K562 (cell line): ENCODE measurements at regions not wholly inside any gene's neighbourhood (a gene's known extent, or its start where the extent isn't known, plus 50 kb on each side); places are given as distances from the start of the nearest gene placed in this dataset.

ENCODE experiments used
- ATAC-seq: fragments of 200-7000 bp; cut with Tn5 transposase; 3 replicates; pipeline ENCODE4 v1.9.1; 2020; ENCODE audit warnings: moderate library complexity
- BruUV-seq: library from RNA; stranded (reverse); fragments of 400-500 nt; replicated peaks from 2 replicates; lab custom pipeline; 2021; lab: Mats Ljungman, UMichigan
- CTCF ChIA-PET: fragments of 300-600 bp; formaldehyde crosslinking; extraction: SDS; loops from one replicate; lab custom pipeline; 2021; ENCODE audit warnings: low intra/inter-chr PET ratio; lab: Yijun Ruan, JAX
- POLR2A ChIA-PET: fragments of 300-600, 350-650 bp; sonication (Branson Sonifier 250); formaldehyde crosslinking; extraction: SDS; loops from one replicate; lab custom pipeline; 2021; ENCODE audit warnings: antibody characterized with exemption, inconsistent platforms; lab: Yijun Ruan, JAX
- DNase-seq, 4 experiments: peaks; one replicate each; pipeline versions ENCODE4 v3.0.0 to v3.0.0-alpha.2; 2011 to 2018; ENCODE audit warnings: low spot score in 3 of 4, mixed read lengths in 3 of 4; ENCODE audit errors: extremely low read depth in 1 of 4
- FAIRE-seq: peaks from 2 replicates; lab custom pipeline; 2011; peaks lifted over from hg19 to GRCh38; lab: Jason Lieb, UNC
- H2AFZ ChIP-seq: 2 replicates; pipeline ENCODE4 v1.6.0; 2011; ENCODE audit warnings: low read depth, low read length, control low read depth, inconsistent platforms
- H3K27ac ChIP-seq: fragments of 200-600 bp; 3 replicates; pipeline ENCODE4 v1.8.0; 2011; ENCODE audit warnings: low read depth, mild to moderate bottlenecking, control low read depth, inconsistent platforms, low read length, moderate library complexity, mixed read lengths; ENCODE audit errors: extremely low read depth
- H3K27me3 ChIP-seq, 2 experiments: fragments of 300-600 bp in 1 of 2; 2 replicates in 1 of 2; 3 replicates in 1 of 2; pipeline versions ENCODE4 v1.6.0 to v1.8.0; 2011; ENCODE audit warnings: inconsistent platforms in 2 of 2, low read length in 2 of 2, mild to moderate bottlenecking in 1 of 2, mixed read lengths in 1 of 2, moderate library complexity in 1 of 2; ENCODE audit not compliant: control insufficient read depth in 2 of 2, insufficient read depth in 2 of 2
- H3K36me3 ChIP-seq: fragments of 300-600 bp; 3 replicates; pipeline ENCODE4 v1.8.0; 2011; ENCODE audit warnings: mild to moderate bottlenecking, low read length, inconsistent platforms; ENCODE audit not compliant: control insufficient read depth, insufficient read depth
- H3K4me1 ChIP-seq, 2 experiments: fragments of 200-600 bp in 1 of 2; replicated peaks in 1 of 2; 2 replicates in 1 of 2; 3 replicates in 1 of 2; pipeline versions ENCODE4 v1.5.1 to v1.8.0; 2011; ENCODE audit warnings: inconsistent platforms in 2 of 2, low read length in 2 of 2, mild to moderate bottlenecking in 1 of 2, mixed read lengths in 1 of 2, moderate library complexity in 1 of 2; ENCODE audit not compliant: control insufficient read depth in 2 of 2, insufficient read depth in 2 of 2
- H3K4me2 ChIP-seq: 2 replicates; pipeline ENCODE4 v1.6.1; 2011; ENCODE audit warnings: low read length, control low read depth, inconsistent platforms, mixed read lengths; ENCODE audit not compliant: insufficient read depth
- H3K4me3 ChIP-seq: fragments of 200-600 bp; sonication (generic), shearing (Covaris generic); 2 replicates; pipeline ENCODE4 v1.5.1; 2016; ENCODE audit warnings: control low read depth, inconsistent platforms
- H3K79me2 ChIP-seq: fragments of 200-600 bp; 3 replicates; pipeline ENCODE4 v1.8.0; 2011; ENCODE audit warnings: low read length, inconsistent platforms; ENCODE audit not compliant: control insufficient read depth, insufficient read depth
- H3K9ac ChIP-seq, 2 experiments: 2 replicates each; pipeline versions ENCODE4 v1.6.0 to v1.6.1; 2011; ENCODE audit warnings: low read depth in 2 of 2, low read length in 2 of 2, control low read depth in 1 of 2, inconsistent platforms in 1 of 2, mild to moderate bottlenecking in 1 of 2, mixed read lengths in 1 of 2; ENCODE audit not compliant: insufficient read depth in 1 of 2
- H3K9me1 ChIP-seq: one replicate; pipeline ENCODE4 v1.6.0; 2011; ENCODE audit warnings: inconsistent platforms, mild to moderate bottlenecking, low read length, moderate library complexity; ENCODE audit not compliant: control insufficient read depth, insufficient read depth
- H3K9me3 ChIP-seq: replicated peaks from 2 replicates; pipeline ENCODE4 v1.5.1; 2011; ENCODE audit warnings: low read depth, low read length, inconsistent platforms; ENCODE audit not compliant: control insufficient read depth, insufficient read depth
- H4K20me1 ChIP-seq: replicated peaks from 2 replicates; pipeline ENCODE4 v1.6.1; 2011; ENCODE audit warnings: low read length, inconsistent platforms, mixed read lengths; ENCODE audit not compliant: control insufficient read depth, insufficient read depth
- BCL6 ChIP-seq: fragments of 250-450 bp; sonication (Bioruptor Pico); IDR thresholded peaks from 2 replicates; pipeline ENCODE4 v1.4.0; 2020
- CEBPG ChIP-seq, 3 experiments: fragments of 200-800 bp in 1 of 3; sonication (Bioruptor generic) in 1 of 3; sonication (generic) in 1 of 3; formaldehyde crosslinking in 1 of 3; IDR thresholded peaks in 2 of 3; conservative IDR thresholded peaks in 1 of 3; 2 replicates each; pipeline versions ENCODE4 v1.6.1 to v1.8.0; 2016 to 2022; ENCODE audit warnings: missing compliant biosample characterization in 2 of 3, missing genetic modification characterization in 2 of 3, mild to moderate bottlenecking in 1 of 3, missing genetic modification reagents in 1 of 3
- FOXJ3 ChIP-seq: sonication (generic); formaldehyde crosslinking; IDR thresholded peaks from 2 replicates; pipeline ENCODE4 v1.4.0; 2020; ENCODE audit warnings: mild to moderate bottlenecking, missing genetic modification reagents
- GTF3C2 ChIP-seq: IDR thresholded peaks from 3 replicates; pipeline ENCODE4 v1.6.1; 2011; ENCODE audit warnings: borderline replicate concordance, mild to moderate bottlenecking, moderate library complexity; ENCODE audit not compliant: insufficient read length; ENCODE audit errors: extremely low read depth
- IFI16 ChIP-seq: fragments of 250-450 bp; sonication (Bioruptor Pico); IDR thresholded peaks from 2 replicates; pipeline ENCODE4 v2.1.2; 2022; ENCODE audit warnings: mild to moderate bottlenecking, inconsistent platforms
- MAZ ChIP-seq, 2 experiments: fragments of 450-650 bp in 1 of 2; sonication (generic) in 1 of 2; formaldehyde crosslinking; IDR thresholded peaks in 1 of 2; conservative IDR thresholded peaks in 1 of 2; 2 replicates each; pipeline versions ENCODE4 v1.4.0 to v1.5.0; 2020; ENCODE audit warnings: mild to moderate bottlenecking in 1 of 2, missing genetic modification reagents in 1 of 2
- NFATC3 ChIP-seq: fragments of 450-650 bp; IDR thresholded peaks from 2 replicates; pipeline ENCODE4 v1.6.1; 2017; ENCODE audit warnings: mild to moderate bottlenecking
- SFPQ ChIP-seq: fragments of 200-400 bp; formaldehyde crosslinking; IDR thresholded peaks from 2 replicates; pipeline ENCODE4 v1.6.1; 2017; ENCODE audit warnings: mild to moderate bottlenecking, low read depth, low read length, moderate library complexity
- SMARCC2 ChIP-seq: fragments of 450-650 bp; IDR thresholded peaks from 2 replicates; pipeline ENCODE4 v1.6.1; 2017; ENCODE audit warnings: antibody characterized with exemption, moderate library complexity, mild to moderate bottlenecking, low read depth
- TOE1 ChIP-seq, 2 experiments: fragments of 450-650 bp in 1 of 2; sonication (generic) in 1 of 2; formaldehyde crosslinking in 1 of 2; IDR thresholded peaks; 2 replicates each; pipeline versions ENCODE4 v1.7.1 to v1.8.0; 2016 to 2022; ENCODE audit warnings: borderline replicate concordance in 2 of 2, mild to moderate bottlenecking in 2 of 2, antibody characterized with exemption in 1 of 2, inconsistent platforms in 1 of 2, low read depth in 1 of 2, missing genetic modification reagents in 1 of 2, moderate library complexity in 1 of 2
- U2AF1 ChIP-seq: fragments of 200-400 bp; formaldehyde crosslinking; optimal IDR thresholded peaks from 2 replicates; pipeline ENCODE3; 2017; ENCODE audit warnings: mild to moderate bottlenecking, low read depth, low read length, moderate library complexity
- ZNF175 ChIP-seq: fragments of 200-800 bp; sonication (Bioruptor generic); IDR thresholded peaks from 2 replicates; pipeline ENCODE4 v1.6.1; 2016; ENCODE audit warnings: low read depth, mild to moderate bottlenecking, missing genetic modification characterization, missing compliant biosample characterization
- ZNF277 ChIP-seq: fragments of 250-450 bp; sonication (Bioruptor Pico); IDR thresholded peaks from 2 replicates; pipeline ENCODE4 v1.8.0; 2022; ENCODE audit warnings: inconsistent platforms, mild to moderate bottlenecking, moderate library complexity, borderline replicate concordance
- ZNF354B ChIP-seq: fragments of 250-450 bp; sonication (Bioruptor Pico); IDR thresholded peaks from 2 replicates; pipeline ENCODE4 v1.4.0; 2020
- ZNF785 ChIP-seq: fragments of 250-450 bp; sonication (Bioruptor Pico); IDR thresholded peaks from 2 replicates; pipeline ENCODE4 v1.4.0; 2020; ENCODE audit warnings: mild to moderate bottlenecking
- in situ Hi-C: fragments of 300-500 bp; cut with MboI; formaldehyde crosslinking; loops from 4 replicates; pipeline ENCODE4 v1.15.0; 2018; ENCODE audit warnings: inconsistent platforms, mixed read lengths
- intact Hi-C: fragments of 100-400 bp; cut with micrococcal nuclease; formaldehyde crosslinking; loops from 2 replicates; pipeline ENCODE4 v1.14.2; 2022

- H3K79me2 ChIP-seq = no peaks in the 10 kb centered on the region
- no peak overlapping the region for H3K4me3 ChIP-seq
- BruUV-seq = no TSS peak
- no peaks in the 10 kb centered on the region for H3K9me1 ChIP-seq
- no peaks in the 10 kb centered on the region for H3K36me3 ChIP-seq
- intact Hi-C loops = no loop called here
- no peak overlapping the region for H3K9ac ChIP-seq
- H3K9me3 ChIP-seq = no peaks in the 10 kb centered on the region
- POLR2A ChIA-PET = no interaction called here
- H3K27ac ChIP-seq = no peak overlapping the region
- ATAC-seq = no peak
- H2AFZ ChIP-seq = no peak overlapping the region
- no peaks in the 10 kb centered on the region for H4K20me1 ChIP-seq
- no peak overlapping the region for H3K4me2 ChIP-seq
- no peak for TF ChIP-seq GTF3C2
- TF ChIP-seq ZNF785 (CRISPR knock-in tag) = no peak
- TF ChIP-seq U2AF1 = no peak
- no peak for TF ChIP-seq TOE1 (IDR thresholded peaks at IDR 0.05; ENCODE audit: borderline replicate concordance)
- no peak for TF ChIP-seq TOE1 (CRISPR knock-in tag; IDR thresholded peaks at IDR 0.05; ENCODE audit: borderline replicate concordance, low read depth)
- TF ChIP-seq SMARCC2 = no peak
- TF ChIP-seq SFPQ = no peak
- TF ChIP-seq IFI16 (CRISPR knock-in tag) = no peak
- TF ChIP-seq MAZ (CRISPR knock-in tag; conservative IDR thresholded peaks at IDR 0.05 in 1 of 2, IDR thresholded peaks at IDR 0.05 in 1 of 2) = no peak
- no peak for TF ChIP-seq CEBPG (CRISPR knock-in tag; IDR thresholded peaks at IDR 0.05)
- TF ChIP-seq CEBPG (tag; conservative IDR thresholded peaks at IDR 0.05 in 1 of 2, IDR thresholded peaks at IDR 0.05 in 1 of 2) = no peak
- TF ChIP-seq BCL6 (CRISPR knock-in tag) = no peak
- no peak for TF ChIP-seq ZNF354B (CRISPR knock-in tag)
- no peak for TF ChIP-seq NFATC3
- no peak for TF ChIP-seq FOXJ3 (CRISPR knock-in tag)
- no peak for TF ChIP-seq ZNF277 (CRISPR knock-in tag)
- no peak for TF ChIP-seq ZNF175 (CRISPR knock-in tag)
- TF ChIP-seq, all 486 proteins: peak for 0
- Histone ChIP-seq H3K4me1 (no peaks in the 10 kb centered on the region), H3K27me3 (no peaks in the 10 kb centered on the region)
- in situ Hi-C loops = no loop called here
- FAIRE-seq (no peak), DNase-seq (no peak)
- CTCF ChIA-PET = no interaction called here
These were observed 2189.1 kb upstream of the AGA start for GRCh38 chr4:179631321-179631720.
